KMS-11 (cell line): ENCODE measurements at regions not wholly inside any gene's neighbourhood (a gene's known extent, or its start where the extent isn't known, plus 50 kb on each side); places are given as distances from the start of the nearest gene placed in this dataset.

Source experiments
- H2AFZ ChIP-seq: fragments of 200-600 bp; sonication (generic); 2 replicates; pipeline ENCODE4 v1.6.1; 2016; ENCODE audit warnings: antibody characterized with exemption, mixed run types, low read depth
- H3K27ac ChIP-seq: fragments of 200-600 bp; sonication (generic); 2 replicates; pipeline ENCODE4 v1.6.1; 2016; ENCODE audit warnings: mild to moderate bottlenecking, mixed run types
- H3K27me3 ChIP-seq: fragments of 200-600 bp; sonication (generic); 2 replicates; pipeline ENCODE4 v1.6.1; 2017; ENCODE audit warnings: mild to moderate bottlenecking, low read depth, mixed run types, moderate library complexity; ENCODE audit not compliant: insufficient read depth
- H3K36me3 ChIP-seq: fragments of 200-600 bp; sonication (generic); 2 replicates; pipeline ENCODE4 v1.6.1; 2017; ENCODE audit warnings: mild to moderate bottlenecking, mixed run types; ENCODE audit not compliant: insufficient read depth
- H3K4me1 ChIP-seq: fragments of 200-600 bp; sonication (generic); 2 replicates; pipeline ENCODE4 v1.6.1; 2016; ENCODE audit warnings: mild to moderate bottlenecking, low read depth, mixed run types; ENCODE audit not compliant: poor library complexity, severe bottlenecking
- H3K4me2 ChIP-seq: fragments of 200-600 bp; sonication (generic); 2 replicates; pipeline ENCODE4 v1.7.0; 2016; ENCODE audit warnings: mild to moderate bottlenecking, mixed run types
- H3K4me3 ChIP-seq: fragments of 200-600 bp; sonication (generic); IDR thresholded peaks from 2 replicates; pipeline ENCODE4 v1.6.1; 2017; ENCODE audit warnings: low read depth, low read length, mixed read lengths; ENCODE audit not compliant: insufficient read depth
- H3K79me2 ChIP-seq: fragments of 200-600 bp; sonication (generic); 2 replicates; pipeline ENCODE4 v1.6.1; 2016; ENCODE audit warnings: low read depth, mixed run types; ENCODE audit not compliant: insufficient read depth
- H3K9ac ChIP-seq: fragments of 200-600 bp; sonication (generic); 2 replicates; pipeline ENCODE4 v1.6.1; 2016; ENCODE audit warnings: mild to moderate bottlenecking, mixed run types
- H4K20me1 ChIP-seq: fragments of 200-600 bp; sonication (generic); 2 replicates; pipeline ENCODE4 v1.6.1; 2016; ENCODE audit warnings: mild to moderate bottlenecking, mixed run types; ENCODE audit not compliant: insufficient read depth
- CTCF ChIP-seq: fragments of 200-600 bp; sonication (generic); conservative IDR thresholded peaks from 2 replicates; pipeline ENCODE4 v1.6.1; 2017; ENCODE audit warnings: low read depth, mild to moderate bottlenecking, antibody characterized with exemption, low read length, moderate library complexity, mixed read lengths

- Histone ChIP-seq H3K4me2 (no peak overlapping the region), H3K27ac (no peak overlapping the region), H3K4me3 (no peak overlapping the region)
Observed at GRCh38 chr12:126487431-126487980, 1422.3 kb downstream of the AACS start.

DNA sequence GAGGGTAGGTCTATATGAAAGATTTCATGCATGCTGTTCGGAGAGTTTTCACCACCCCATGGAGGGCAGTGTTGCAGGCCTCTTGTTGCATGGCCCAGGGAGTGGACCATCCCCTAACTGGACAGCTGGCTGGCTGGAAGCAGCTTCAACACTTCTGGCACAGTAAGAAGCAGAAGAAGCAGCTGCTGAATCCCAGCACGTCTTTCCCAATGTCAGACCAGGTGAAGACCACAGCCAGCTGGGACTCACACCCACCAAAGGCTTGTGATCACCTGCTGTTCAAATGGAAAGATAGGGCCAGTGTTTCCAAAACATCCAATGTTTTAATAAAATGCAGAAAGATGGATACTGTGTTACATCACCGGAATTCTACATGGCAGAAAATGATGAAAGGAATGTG is 1423.6 kb downstream of the AACS start:
- Histone ChIP-seq H3K36me3 (no peaks in the 10 kb centered on the region), H3K4me3 (no peak overlapping the region), H2AFZ (no peak overlapping the region), H3K4me1 (no peaks in the 10 kb centered on the region), H3K27me3 (no peaks in the 10 kb centered on the region), H3K9ac (no peak overlapping the region), H3K4me2 (no peak overlapping the region), H3K27ac (no peak overlapping the region), H3K79me2 (no peaks in the 10 kb centered on the region), H4K20me1 (no peaks in the 10 kb centered on the region)
- TF ChIP-seq CTCF = no peak

More at GRCh38 chr12:126487431-126487980, 1422.3 kb downstream of the AACS start:
- Histone ChIP-seq H3K36me3 (no peaks in the 10 kb centered on the region), H4K20me1 (no peaks in the 10 kb centered on the region), H3K79me2 (no peaks in the 10 kb centered on the region), H3K9ac (no peak overlapping the region), H3K4me1 (no peaks in the 10 kb centered on the region), H2AFZ (no peak overlapping the region), H3K27me3 (no peaks in the 10 kb centered on the region)
- no peak for TF ChIP-seq CTCF

- H3K27me3 ChIP-seq = no peaks in the 10 kb centered on the region
- H3K27ac ChIP-seq = no peak overlapping the region
- H3K4me1 ChIP-seq = no peaks in the 10 kb centered on the region
- no peak overlapping the region for H3K4me2 ChIP-seq
- no peaks in the 10 kb centered on the region for H3K79me2 ChIP-seq
- no peak for TF ChIP-seq CTCF
- no peak overlapping the region for H3K4me3 ChIP-seq
- H3K36me3 ChIP-seq = no peaks in the 10 kb centered on the region
- no peak overlapping the region for H2AFZ ChIP-seq
- H3K9ac ChIP-seq = no peak overlapping the region
- H4K20me1 ChIP-seq = no peaks in the 10 kb centered on the region
Observed at GRCh38 chr12:126492181-126492580, 1426.9 kb downstream of the AACS start.

GRCh38 chr12:126493366-126494108 is 1428.3 kb downstream of the AACS start:
- no peaks in the 10 kb centered on the region for H4K20me1 ChIP-seq
- no peak overlapping the region for H3K27ac ChIP-seq
- H3K4me2 ChIP-seq = no peak overlapping the region
- H3K4me3 ChIP-seq = no peak overlapping the region
- no peak overlapping the region for H3K9ac ChIP-seq
- TF ChIP-seq CTCF = no peak
- no peaks in the 10 kb centered on the region for H3K36me3 ChIP-seq
- no peak overlapping the region for H2AFZ ChIP-seq
- no peaks in the 10 kb centered on the region for H3K4me1 ChIP-seq
- H3K27me3 ChIP-seq = no peaks in the 10 kb centered on the region
- H3K79me2 ChIP-seq = no peaks in the 10 kb centered on the region
